ENCODE measurements at regions not wholly inside any gene's neighbourhood (a gene's known extent, or its start where the extent isn't known, plus 50 kb on each side); places are given as distances from the start of the nearest gene placed in this dataset.

DNA sequence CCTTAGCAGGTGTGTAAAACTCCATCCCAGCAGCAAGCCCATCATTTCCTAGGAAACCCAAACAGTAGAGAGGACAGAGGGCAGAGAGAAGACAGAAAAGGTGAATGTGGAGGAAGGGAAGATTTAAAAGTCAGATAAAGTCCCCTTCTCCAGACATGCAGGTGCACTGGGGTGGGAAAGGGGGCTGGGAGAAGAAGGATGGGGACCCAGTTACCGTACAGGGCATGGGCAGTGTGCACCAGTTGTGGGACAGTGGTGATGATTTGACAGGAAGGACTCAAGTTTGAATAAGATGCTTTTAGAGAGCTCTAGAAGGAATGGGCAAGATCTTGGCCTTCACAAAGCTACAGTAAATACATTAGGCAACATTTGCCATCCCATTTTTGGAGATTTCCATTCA lies 110.7 kb upstream of the PLXNA4 start:
- Histone ChIP-seq H3K9me3 (replicated peaks; ENCODE audit: insufficient read depth, low read length) (no peaks in the 10 kb centered on the region), H3K4me1 (ENCODE audit: low read length) (no peaks in the 10 kb centered on the region), H3K4me3 (ENCODE audit: low read length) (no peak overlapping the region), H3K9ac (ENCODE audit: low read length) (no peak overlapping the region), H3K27ac (ENCODE audit: low read length) (no peak overlapping the region), H3K79me2 (ENCODE audit: low read length) (no peaks in the 10 kb centered on the region), H4K20me1 (ENCODE audit: insufficient read depth, low read length) (no peaks in the 10 kb centered on the region), H3K4me2 (ENCODE audit: low read depth, low read length) (no peak overlapping the region), H3F3A (ENCODE audit: insufficient read depth, low read length) (no peaks in the 10 kb centered on the region), H3K27me3 (replicated peaks; ENCODE audit: insufficient read depth, low read length) (no peaks in the 10 kb centered on the region), H2AFZ (ENCODE audit: low read length) (no peak overlapping the region), H3K36me3 (replicated peaks; ENCODE audit: insufficient read depth, low read length) (no peaks in the 10 kb centered on the region), H3K9me2 (replicated peaks; ENCODE audit: insufficient read depth, low read length) (no peaks in the 10 kb centered on the region)
- DNase-seq, result no peak
- TF ChIP-seq EZH2 (optimal IDR thresholded peaks at IDR 0.05; ENCODE audit: low read depth, low read length), result no peak
- no peak for TF ChIP-seq EZH2phosphoT487 (IDR thresholded peaks at IDR 0.05; ENCODE audit: low read length)
- TF ChIP-seq, protein P1, sequence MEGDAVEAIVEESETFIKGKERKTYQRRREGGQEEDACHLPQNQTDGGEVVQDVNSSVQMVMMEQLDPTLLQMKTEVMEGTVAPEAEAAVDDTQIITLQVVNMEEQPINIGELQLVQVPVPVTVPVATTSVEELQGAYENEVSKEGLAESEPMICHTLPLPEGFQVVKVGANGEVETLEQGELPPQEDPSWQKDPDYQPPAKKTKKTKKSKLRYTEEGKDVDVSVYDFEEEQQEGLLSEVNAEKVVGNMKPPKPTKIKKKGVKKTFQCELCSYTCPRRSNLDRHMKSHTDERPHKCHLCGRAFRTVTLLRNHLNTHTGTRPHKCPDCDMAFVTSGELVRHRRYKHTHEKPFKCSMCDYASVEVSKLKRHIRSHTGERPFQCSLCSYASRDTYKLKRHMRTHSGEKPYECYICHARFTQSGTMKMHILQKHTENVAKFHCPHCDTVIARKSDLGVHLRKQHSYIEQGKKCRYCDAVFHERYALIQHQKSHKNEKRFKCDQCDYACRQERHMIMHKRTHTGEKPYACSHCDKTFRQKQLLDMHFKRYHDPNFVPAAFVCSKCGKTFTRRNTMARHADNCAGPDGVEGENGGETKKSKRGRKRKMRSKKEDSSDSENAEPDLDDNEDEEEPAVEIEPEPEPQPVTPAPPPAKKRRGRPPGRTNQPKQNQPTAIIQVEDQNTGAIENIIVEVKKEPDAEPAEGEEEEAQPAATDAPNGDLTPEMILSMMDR (IDR thresholded peaks at IDR 0.05; ENCODE audit: low read length), result no peak

- no peak overlapping the region for H3K9ac ChIP-seq (ENCODE audit: low read length)
- H3K79me2 ChIP-seq (ENCODE audit: low read length), result no peaks in the 10 kb centered on the region
- H3K4me1 ChIP-seq (ENCODE audit: low read length), result no peaks in the 10 kb centered on the region
- H3K9me3 ChIP-seq (replicated peaks; ENCODE audit: insufficient read depth, low read length), result no peaks in the 10 kb centered on the region
- no peak overlapping the region for H3K27ac ChIP-seq (ENCODE audit: low read length)
- H3K4me3 ChIP-seq (ENCODE audit: low read length), result no peak overlapping the region
- no peaks in the 10 kb centered on the region for H3K36me3 ChIP-seq (replicated peaks; ENCODE audit: insufficient read depth, low read length)
- H3K9me2 ChIP-seq (replicated peaks; ENCODE audit: insufficient read depth, low read length), result no peaks in the 10 kb centered on the region
- H3K4me2 ChIP-seq (ENCODE audit: low read depth, low read length), result no peak overlapping the region
- H2AFZ ChIP-seq (ENCODE audit: low read length), result no peak overlapping the region
- TF ChIP-seq EZH2 (optimal IDR thresholded peaks at IDR 0.05; ENCODE audit: low read depth, low read length) (no peak), EZH2phosphoT487 (IDR thresholded peaks at IDR 0.05; ENCODE audit: low read length) (no peak)
- TF ChIP-seq, protein P1 (IDR thresholded peaks at IDR 0.05; ENCODE audit: low read length), result no peak
- no peaks in the 10 kb centered on the region for H3K27me3 ChIP-seq (replicated peaks; ENCODE audit: insufficient read depth, low read length)
- no peaks in the 10 kb centered on the region for H4K20me1 ChIP-seq (ENCODE audit: insufficient read depth, low read length)
- no peaks in the 10 kb centered on the region for H3F3A ChIP-seq (ENCODE audit: insufficient read depth, low read length)
- no peak for DNase-seq
Observed at GRCh38 chr7:132685277-132685676, 109.0 kb upstream of the PLXNA4 start.

GRCh38 chr7:132683896-132684690 lies 107.8 kb upstream of the PLXNA4 start:
- Histone ChIP-seq H3K9ac (ENCODE audit: low read length) (no peak overlapping the region), H3K4me3 (ENCODE audit: low read length) (no peak overlapping the region), H3K36me3 (replicated peaks; ENCODE audit: insufficient read depth, low read length) (no peaks in the 10 kb centered on the region), H3F3A (ENCODE audit: insufficient read depth, low read length) (no peaks in the 10 kb centered on the region), H3K9me3 (replicated peaks; ENCODE audit: insufficient read depth, low read length) (no peaks in the 10 kb centered on the region), H3K4me1 (ENCODE audit: low read length) (no peaks in the 10 kb centered on the region), H4K20me1 (ENCODE audit: insufficient read depth, low read length) (no peaks in the 10 kb centered on the region), H3K79me2 (ENCODE audit: low read length) (no peaks in the 10 kb centered on the region), H3K27me3 (replicated peaks; ENCODE audit: insufficient read depth, low read length) (no peaks in the 10 kb centered on the region), H3K9me2 (replicated peaks; ENCODE audit: insufficient read depth, low read length) (no peaks in the 10 kb centered on the region), H3K4me2 (ENCODE audit: low read depth, low read length) (no peak overlapping the region), H3K27ac (ENCODE audit: low read length) (no peak overlapping the region), H2AFZ (ENCODE audit: low read length) (no peak overlapping the region)
- no peak for TF ChIP-seq EZH2phosphoT487 (IDR thresholded peaks at IDR 0.05; ENCODE audit: low read length)
- TF ChIP-seq EZH2 (optimal IDR thresholded peaks at IDR 0.05; ENCODE audit: low read depth, low read length), result no peak
- TF ChIP-seq, protein P1 (IDR thresholded peaks at IDR 0.05; ENCODE audit: low read length), result no peak
- no peak for DNase-seq

Measured in MM.1S (cell line).